ENCODE measurements at regions not wholly inside any gene's neighbourhood (a gene's known extent, or its start where the extent isn't known, plus 50 kb on each side); places are given as distances from the start of the nearest gene placed in this dataset.

DNA sequence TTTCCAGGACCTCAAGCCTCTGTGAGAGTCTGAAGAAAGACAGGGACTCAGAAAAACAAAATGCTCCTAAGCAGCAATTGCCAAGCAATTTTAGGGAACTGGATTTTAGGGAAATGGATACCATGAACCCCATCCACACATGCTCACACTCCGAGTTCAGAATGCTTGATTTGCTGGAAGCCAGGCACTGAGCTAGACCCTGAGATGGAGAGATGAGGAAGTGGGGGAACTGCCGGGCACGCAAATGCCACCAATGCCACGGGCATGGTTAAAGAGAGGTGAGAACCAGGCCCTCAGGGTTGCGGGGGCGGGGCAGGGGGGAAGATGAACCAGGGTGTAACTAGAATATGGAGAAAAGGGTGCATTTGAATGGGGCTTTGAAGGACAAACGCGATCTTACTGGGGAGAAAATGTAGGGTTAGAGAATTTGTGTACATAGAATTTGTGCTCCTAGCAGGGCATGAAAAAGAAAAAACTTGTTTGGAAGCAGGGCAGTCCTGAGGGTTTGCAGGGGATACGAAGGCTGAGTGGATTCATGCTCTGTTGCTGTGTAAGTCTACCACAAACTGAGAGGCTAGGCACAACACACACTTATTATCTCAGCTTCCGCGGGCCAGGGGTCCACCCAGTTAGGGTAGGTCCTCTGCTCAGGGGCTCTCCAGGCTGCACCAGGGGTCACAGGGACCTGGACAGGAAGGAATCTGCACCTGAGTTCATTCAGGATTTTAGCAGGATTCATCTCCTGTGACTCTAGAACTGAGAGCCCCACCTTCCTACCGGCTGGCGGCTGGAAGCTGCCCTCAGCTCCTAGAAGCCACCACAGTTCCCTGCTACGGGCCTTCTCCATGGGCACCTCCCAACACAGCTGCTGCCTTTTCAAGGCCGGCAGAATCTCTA, 108.0 kb downstream of the SNX5 start:
- Histone ChIP-seq H2AFZ (ENCODE audit: low read length) (no peak overlapping the region), H3K23ac (ENCODE audit: insufficient read length, low read depth, low read length) (no peak overlapping the region), H2BK12ac (ENCODE audit: insufficient read length, low read depth, low read length) (no peak overlapping the region), H3K23me2 (ENCODE audit: insufficient read length, low read depth, low read length, poor library complexity, severe bottlenecking) (no peaks in the 10 kb centered on the region), H2AK5ac (ENCODE audit: insufficient read length, low read length) (no peak overlapping the region), H3K9me3 (ENCODE audit: control insufficient read depth, low read depth, low read length) (no peaks in the 10 kb centered on the region), H2BK5ac (ENCODE audit: insufficient read length, low read length) (no peak overlapping the region), H3T11ph (ENCODE audit: low read length) (no peak overlapping the region), H3K14ac (ENCODE audit: insufficient read depth, low read length) (no peak overlapping the region; the same call in 1 of the 2 replicates), H3K27me3 (ENCODE audit: insufficient read depth, low read length) (no peaks in the 10 kb centered on the region), H3K4me1 (ENCODE audit: insufficient read depth, low read length) (peaks cover 6% of the 10 kb centered on the region; the same call in 1 of the 2 replicates), H3K79me2 (ENCODE audit: insufficient read depth, low read length) (no peaks in the 10 kb centered on the region), H4K91ac (ENCODE audit: insufficient read length, low read depth, low read length) (no peak overlapping the region), H3K18ac (ENCODE audit: insufficient read length, low read depth, low read length) (no peak overlapping the region), H2BK120ac (ENCODE audit: low read depth, low read length, poor library complexity, severe bottlenecking) (no peak overlapping the region), H2BK15ac (ENCODE audit: low read depth, low read length) (no peak overlapping the region), H2BK20ac (ENCODE audit: low read depth, low read length, poor library complexity, severe bottlenecking) (no peak overlapping the region), H4K8ac (replicated peaks; ENCODE audit: insufficient read length, low read depth, low read length) (no peak overlapping the region), H4K5ac (ENCODE audit: insufficient read length, low read depth, low read length) (no peak overlapping the region), H3K27ac (ENCODE audit: insufficient read length, low read depth, low read length) (no peak overlapping the region), H3K79me1 (ENCODE audit: insufficient read depth, low read depth, low read length, poor library complexity, severe bottlenecking) (no peaks in the 10 kb centered on the region), H3K4me2 (ENCODE audit: insufficient read depth, insufficient read length, low read length) (no peak overlapping the region), H3K56ac (ENCODE audit: insufficient read length, low read depth, low read length) (no peak overlapping the region), H4K20me1 (ENCODE audit: control insufficient read depth, insufficient read depth, insufficient read length) (no peaks in the 10 kb centered on the region), H3K4ac (ENCODE audit: low read depth, low read length) (no peak overlapping the region), H3K9ac (ENCODE audit: extremely low read depth, insufficient read length, low read length) (no peak overlapping the region)
- H3K4me3 Mint-ChIP-seq = no peak overlapping the region
- no peaks in the 10 kb centered on the region for H3K36me3 Mint-ChIP-seq (ENCODE audit: insufficient read depth in 1 of 3, low read depth in 3 of 3)
- TF ChIP-seq, protein P1, sequence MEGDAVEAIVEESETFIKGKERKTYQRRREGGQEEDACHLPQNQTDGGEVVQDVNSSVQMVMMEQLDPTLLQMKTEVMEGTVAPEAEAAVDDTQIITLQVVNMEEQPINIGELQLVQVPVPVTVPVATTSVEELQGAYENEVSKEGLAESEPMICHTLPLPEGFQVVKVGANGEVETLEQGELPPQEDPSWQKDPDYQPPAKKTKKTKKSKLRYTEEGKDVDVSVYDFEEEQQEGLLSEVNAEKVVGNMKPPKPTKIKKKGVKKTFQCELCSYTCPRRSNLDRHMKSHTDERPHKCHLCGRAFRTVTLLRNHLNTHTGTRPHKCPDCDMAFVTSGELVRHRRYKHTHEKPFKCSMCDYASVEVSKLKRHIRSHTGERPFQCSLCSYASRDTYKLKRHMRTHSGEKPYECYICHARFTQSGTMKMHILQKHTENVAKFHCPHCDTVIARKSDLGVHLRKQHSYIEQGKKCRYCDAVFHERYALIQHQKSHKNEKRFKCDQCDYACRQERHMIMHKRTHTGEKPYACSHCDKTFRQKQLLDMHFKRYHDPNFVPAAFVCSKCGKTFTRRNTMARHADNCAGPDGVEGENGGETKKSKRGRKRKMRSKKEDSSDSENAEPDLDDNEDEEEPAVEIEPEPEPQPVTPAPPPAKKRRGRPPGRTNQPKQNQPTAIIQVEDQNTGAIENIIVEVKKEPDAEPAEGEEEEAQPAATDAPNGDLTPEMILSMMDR (conservative IDR thresholded peaks at IDR 0.05) = no peak
- H3K27me3 Mint-ChIP-seq (ENCODE audit: low read depth) = peaks cover 5% of the 10 kb centered on the region
- no peak for DNase-seq
- H3K27ac Mint-ChIP-seq = no peak overlapping the region
- H3K4me1 Mint-ChIP-seq = peaks cover 14 to 15% of the 10 kb centered on the region in 2 experiments
- WGBS (ENCODE audit: extremely low coverage, insufficient read length, low lambda C conversion rate) = no CpG with 5 or more reads among the region's 15 CpGs
- H3K9me3 Mint-ChIP-seq = 0 out of 5 replicates have a peak, but pooled peaks cover 0 to 2% of the 10 kb centered on the region in 2 experiments

Measured in H9 (cell line).